Testis (tissue), 2 donors: ENCODE measurements at regions not wholly inside any gene's neighbourhood (a gene's known extent, or its start where the extent isn't known, plus 50 kb on each side); places are given as distances from the start of the nearest gene placed in this dataset.

ENCODE experiments used
- POLR2A ChIP-seq: fragments of 450-650 bp; IDR thresholded peaks from one replicate; pipeline ENCODE4 v1.6.1; 2017; ENCODE audit warnings: antibody characterized with exemption, mild to moderate bottlenecking, moderate library complexity
- TF ChIP-seq, protein P1 (sequence below), 3 experiments: fragments of 450-650 bp in 2 of 3; fragments of 200-600 bp in 1 of 3; sonication (generic) in 1 of 3; IDR thresholded peaks; one replicate each; pipeline ENCODE4 v1.5.1; 2016 to 2019; ENCODE audit warnings: antibody characterized with exemption in 3 of 3, mild to moderate bottlenecking in 2 of 3, moderate library complexity in 1 of 3

GRCh38 chr4:23232987-23233386 is 540.2 kb downstream of the GBA3 start:
- TF ChIP-seq, protein P1, sequence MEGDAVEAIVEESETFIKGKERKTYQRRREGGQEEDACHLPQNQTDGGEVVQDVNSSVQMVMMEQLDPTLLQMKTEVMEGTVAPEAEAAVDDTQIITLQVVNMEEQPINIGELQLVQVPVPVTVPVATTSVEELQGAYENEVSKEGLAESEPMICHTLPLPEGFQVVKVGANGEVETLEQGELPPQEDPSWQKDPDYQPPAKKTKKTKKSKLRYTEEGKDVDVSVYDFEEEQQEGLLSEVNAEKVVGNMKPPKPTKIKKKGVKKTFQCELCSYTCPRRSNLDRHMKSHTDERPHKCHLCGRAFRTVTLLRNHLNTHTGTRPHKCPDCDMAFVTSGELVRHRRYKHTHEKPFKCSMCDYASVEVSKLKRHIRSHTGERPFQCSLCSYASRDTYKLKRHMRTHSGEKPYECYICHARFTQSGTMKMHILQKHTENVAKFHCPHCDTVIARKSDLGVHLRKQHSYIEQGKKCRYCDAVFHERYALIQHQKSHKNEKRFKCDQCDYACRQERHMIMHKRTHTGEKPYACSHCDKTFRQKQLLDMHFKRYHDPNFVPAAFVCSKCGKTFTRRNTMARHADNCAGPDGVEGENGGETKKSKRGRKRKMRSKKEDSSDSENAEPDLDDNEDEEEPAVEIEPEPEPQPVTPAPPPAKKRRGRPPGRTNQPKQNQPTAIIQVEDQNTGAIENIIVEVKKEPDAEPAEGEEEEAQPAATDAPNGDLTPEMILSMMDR (IDR thresholded peaks at IDR 0.05): no peak
- TF ChIP-seq POLR2A: no peak
